HG03565 (cell line): ENCODE measurements at regions not wholly inside any gene's neighbourhood (a gene's known extent, or its start where the extent isn't known, plus 50 kb on each side); places are given as distances from the start of the nearest gene placed in this dataset.
A peak's percentile ranks its signal among the peaks of the same experiment; 100 is the strongest.

Experiments used
- ATAC-seq: cut with Tn5 transposase; IDR thresholded peaks from one replicate; pipeline ENCODE4 v1.9.1; 2021; ENCODE audit warnings: mild to moderate bottlenecking, moderate library complexity; ENCODE audit not compliant: unreplicated experiment

DNA sequence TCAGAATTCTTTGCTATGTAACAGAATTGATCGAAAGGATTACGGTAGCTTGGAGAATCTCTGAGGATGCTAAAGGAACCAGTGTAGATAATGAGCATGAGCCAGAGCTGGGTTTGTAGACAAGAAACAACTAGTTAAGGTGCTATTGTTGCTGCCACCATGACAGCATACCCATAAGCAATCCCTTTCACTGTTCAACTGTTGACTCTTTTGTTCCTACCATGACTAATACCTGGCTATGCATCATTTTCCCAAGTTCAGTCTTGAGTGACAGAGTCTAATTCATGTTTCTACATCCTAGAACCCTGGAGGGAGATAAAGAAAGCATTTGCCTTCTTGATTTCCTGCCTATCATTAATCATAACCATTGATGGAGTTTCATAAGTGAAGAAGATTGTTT is 600.3 kb downstream of the OTOL1 start:
- no peak for ATAC-seq

DNA sequence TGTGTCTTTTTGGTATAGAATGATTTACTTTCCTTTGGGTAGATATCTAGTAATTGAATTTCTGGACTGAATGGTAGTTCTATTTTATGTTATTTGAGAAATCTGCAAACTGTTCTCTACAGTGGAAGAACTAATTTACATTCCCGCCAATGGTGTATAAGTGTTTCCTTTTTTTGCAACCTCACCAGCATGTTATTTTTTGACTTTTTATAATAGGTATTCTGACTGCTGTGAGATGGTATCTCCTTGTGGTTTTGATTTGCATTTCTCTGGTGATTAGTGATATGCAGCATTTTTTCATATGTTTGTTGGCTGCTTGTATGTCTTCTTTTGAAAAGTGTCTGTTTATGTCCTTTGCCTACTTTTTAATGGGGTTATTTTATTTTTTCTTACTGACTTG is 607.2 kb downstream of the OTOL1 start:
- no peak for ATAC-seq

GRCh38 chr3:162111861-162112260 is 615.3 kb downstream of the OTOL1 start:
- ATAC-seq: no peak

DNA sequence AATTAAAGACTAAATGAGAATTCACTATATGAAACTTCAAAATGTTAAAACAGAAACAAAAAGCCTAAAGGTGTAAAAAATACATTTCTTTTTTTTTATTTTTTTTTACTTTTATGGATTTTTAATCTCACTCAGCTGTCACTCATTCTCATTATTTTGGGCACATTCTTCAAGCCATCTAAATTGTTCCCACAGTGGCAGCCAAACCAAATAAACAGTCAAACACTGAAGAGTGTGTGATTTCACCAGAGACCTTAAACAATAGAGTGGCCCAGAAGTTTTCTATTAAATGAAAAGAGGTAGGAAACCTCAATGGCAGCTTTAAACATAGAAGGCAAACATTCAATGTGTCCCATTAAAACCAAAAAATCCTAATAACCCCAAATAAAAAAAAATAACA is 616.1 kb downstream of the OTOL1 start:
- no peak for ATAC-seq

- no peak for ATAC-seq
Measured at GRCh38 chr3:162117961-162118360, 621.4 kb downstream of the OTOL1 start.

GRCh38 chr3:162119651-162120050 is 623.0 kb downstream of the OTOL1 start:
- ATAC-seq: no peak

GRCh38 chr3:162122405-162122804 is 625.8 kb downstream of the OTOL1 start:
- ATAC-seq: no peak

- no peak for ATAC-seq
Measured at GRCh38 chr3:162125790-162126189, 629.2 kb downstream of the OTOL1 start.

DNA sequence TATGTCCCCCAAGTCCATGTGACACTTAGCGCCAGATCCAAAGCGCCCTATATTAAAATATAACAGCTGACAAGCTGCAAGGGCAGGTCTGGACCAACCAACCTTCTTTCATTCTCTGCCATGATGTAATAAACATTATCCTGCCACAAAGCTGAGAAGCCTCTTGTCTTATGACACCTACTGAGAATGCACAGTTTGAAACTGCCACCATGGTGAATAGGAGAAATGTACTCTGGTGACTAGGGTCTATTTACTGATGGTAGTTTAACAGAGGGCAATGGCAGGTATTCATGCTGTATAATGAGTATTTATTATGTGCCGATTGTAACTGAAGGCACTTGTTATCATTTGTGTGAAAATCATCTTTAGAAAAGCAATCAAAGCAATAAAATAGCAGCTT is 634.0 kb downstream of the OTOL1 start:
- no peak for ATAC-seq

DNA sequence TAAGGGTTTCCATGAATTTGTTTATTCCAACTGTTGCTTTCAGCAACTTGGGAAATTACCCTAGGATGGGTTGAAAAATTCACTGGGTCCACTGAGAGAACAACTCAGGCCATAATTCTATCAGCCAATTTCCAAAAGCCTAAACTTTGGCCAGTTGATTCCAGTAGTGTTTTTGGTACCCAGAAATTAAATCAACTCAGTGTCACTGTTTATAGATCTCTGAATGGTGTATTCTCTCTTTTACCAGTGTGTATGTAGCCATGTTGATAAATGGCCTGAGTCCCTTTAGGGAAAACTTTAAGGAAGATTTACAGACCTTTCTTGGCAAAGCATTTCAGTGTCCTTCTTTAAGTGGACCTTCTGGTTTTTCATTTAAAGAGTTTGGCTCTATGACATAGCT is 636.4 kb downstream of the OTOL1 start:
- no peak for ATAC-seq

- peak; percentile 68 for ATAC-seq
Measured at GRCh38 chr3:162134571-162134970, 638.0 kb downstream of the OTOL1 start.

DNA sequence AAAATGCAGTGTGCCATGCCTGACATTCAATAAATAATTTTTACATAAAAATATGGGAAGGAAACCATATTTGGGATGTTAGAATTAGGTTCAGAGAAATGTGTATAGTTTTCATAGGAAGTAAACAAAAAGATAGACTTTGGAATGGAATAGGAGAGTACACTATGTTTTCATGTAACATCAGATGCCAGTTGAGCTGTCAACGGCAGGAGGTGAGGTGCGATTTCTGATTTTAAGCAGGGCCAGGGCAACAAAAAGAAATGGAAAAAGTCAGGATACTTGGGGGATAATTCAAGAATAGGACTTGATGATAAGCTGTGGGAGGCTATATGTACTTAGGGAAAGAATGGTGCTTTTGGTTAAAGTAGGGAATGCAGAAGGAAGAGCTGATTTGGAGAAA is 639.5 kb downstream of the OTOL1 start:
- ATAC-seq: no peak

- ATAC-seq: no peak
Measured at GRCh38 chr3:162138509-162138908, 641.9 kb downstream of the OTOL1 start.

DNA sequence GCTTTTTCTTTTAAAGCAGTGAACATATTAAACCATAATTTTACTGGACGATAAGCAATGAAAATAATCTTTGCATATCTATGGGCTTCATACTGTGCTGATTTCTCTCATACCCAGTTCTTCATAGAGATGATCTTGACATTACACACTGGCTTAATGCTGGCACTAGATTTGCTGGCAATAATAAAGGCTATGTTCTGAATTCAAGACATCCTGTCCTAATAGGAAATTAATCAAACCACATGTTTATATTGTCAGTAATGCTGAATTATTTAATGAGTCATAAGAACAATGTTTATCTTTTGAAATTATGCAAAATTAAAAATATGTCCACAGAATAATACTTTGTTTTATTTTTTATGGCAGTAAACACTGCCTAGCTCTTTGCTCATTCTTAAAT is 643.2 kb downstream of the OTOL1 start:
- ATAC-seq: no peak

GRCh38 chr3:162141272-162141791 is 644.7 kb downstream of the OTOL1 start:
- ATAC-seq: no peak

- ATAC-seq: no peak
Measured at GRCh38 chr3:162142511-162142910, 645.9 kb downstream of the OTOL1 start.

GRCh38 chr3:162143180-162143579 is 646.6 kb downstream of the OTOL1 start:
- ATAC-seq: no peak

- no peak for ATAC-seq
Measured at GRCh38 chr3:162147996-162148395, 651.4 kb downstream of the OTOL1 start.

- ATAC-seq: no peak
Measured at GRCh38 chr3:162150790-162151189, 654.2 kb downstream of the OTOL1 start.

GRCh38 chr3:162152636-162153035 is 656.0 kb downstream of the OTOL1 start:
- ATAC-seq: no peak

GRCh38 chr3:162161595-162161994 is 665.0 kb downstream of the OTOL1 start:
- no peak for ATAC-seq

GRCh38 chr3:162165346-162165745 is 668.7 kb downstream of the OTOL1 start:
- no peak for ATAC-seq

DNA sequence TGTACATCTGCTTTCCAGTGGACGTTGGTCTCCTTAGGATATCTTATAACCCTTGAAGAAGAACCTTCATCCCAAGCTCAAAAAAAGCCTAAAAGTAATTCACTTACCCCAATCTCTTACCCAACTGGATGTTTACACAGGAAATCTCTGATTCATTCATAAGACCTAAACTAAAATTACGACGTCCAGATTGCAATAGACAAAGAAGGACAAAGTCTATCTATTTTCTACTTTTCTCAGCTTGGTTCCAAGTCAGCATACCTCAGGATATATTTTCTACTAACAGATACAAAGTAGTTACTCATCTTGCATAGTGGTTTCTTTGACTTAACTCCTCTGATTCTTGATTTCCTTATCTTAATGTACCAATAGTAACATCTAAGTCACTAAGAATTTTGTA is 669.9 kb downstream of the OTOL1 start:
- ATAC-seq: no peak

GRCh38 chr3:162168715-162169114 is 672.1 kb downstream of the OTOL1 start:
- ATAC-seq: no peak
